Dermis blood vessel endothelial cell (primary cell): ENCODE measurements at regions not wholly inside any gene's neighbourhood (a gene's known extent, or its start where the extent isn't known, plus 50 kb on each side); places are given as distances from the start of the nearest gene placed in this dataset.
"Not testable (repeated sequence)": the region's sequence is repeated elsewhere in the genome, so short reads cannot be mapped to it uniquely, and the experiment has no call there.

ENCODE experiments used
- DNase-seq: peaks from one replicate; pipeline ENCODE4 v3.0.0; 2010

DNA sequence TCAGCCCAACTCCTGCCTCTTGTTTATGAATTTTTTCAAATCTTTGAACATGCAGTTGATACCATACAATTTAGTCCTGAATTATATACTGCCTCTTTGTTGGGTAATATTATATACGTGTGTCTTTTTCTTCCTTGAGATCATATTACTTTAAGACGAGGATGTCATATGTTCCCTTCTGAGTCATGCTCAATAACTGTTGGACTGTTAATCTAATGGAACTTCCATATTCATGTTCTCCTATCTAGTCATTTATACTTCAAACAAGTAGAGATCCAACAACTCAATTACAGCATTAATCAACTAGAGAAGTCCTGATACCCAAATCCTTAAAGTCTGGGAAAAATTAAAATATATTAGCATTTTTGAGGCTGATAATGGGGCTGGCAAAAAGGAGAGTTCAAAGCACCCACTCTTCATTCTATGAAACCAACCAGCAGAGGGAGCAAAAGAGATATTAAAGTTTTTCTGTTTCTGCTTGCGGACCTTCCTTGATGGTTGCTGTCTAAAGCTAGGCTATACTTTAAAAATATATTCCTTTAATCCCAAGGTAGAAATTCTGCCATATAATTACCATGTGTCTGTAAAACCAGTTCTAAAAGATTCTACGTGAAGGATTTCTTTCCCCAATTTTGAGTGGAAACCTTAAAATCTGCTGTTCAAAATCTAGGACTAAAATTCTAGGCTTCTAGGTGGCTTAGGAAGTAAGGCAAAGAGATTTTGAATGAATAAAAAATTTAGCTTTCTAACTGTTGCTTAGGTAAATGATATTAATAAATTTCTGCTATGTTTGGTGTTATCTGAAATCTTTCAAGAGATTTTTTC, 498.9 kb downstream of the BCKDHB start:
- peak; percentile 66 for DNase-seq

DNA sequence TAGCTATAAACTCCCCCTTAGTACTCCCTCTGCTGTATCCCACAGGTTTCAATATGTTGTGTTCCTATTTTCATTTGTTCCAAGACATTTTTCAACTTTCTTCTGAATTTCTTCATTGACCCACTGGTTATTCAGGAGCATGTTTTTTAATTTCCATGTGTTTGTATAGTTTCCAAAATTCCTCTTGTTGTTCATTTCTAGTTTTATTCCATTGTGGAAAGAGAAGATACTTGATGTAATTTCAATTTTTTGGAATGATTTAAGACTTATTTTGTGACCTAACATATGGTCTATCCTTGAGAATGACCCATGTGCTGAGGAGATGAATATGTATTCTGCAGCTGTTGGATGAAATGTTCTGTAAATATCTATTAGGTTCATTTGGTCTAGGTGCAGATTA, 497.2 kb downstream of the BCKDHB start:
- no peak for DNase-seq

GRCh38 chr6:80594461-80594860, 488.0 kb downstream of the BCKDHB start:
- no peak for DNase-seq

GRCh38 chr6:80592436-80592835, 486.0 kb downstream of the BCKDHB start:
- DNase-seq: no peak

GRCh38 chr6:80586242-80586641, 479.8 kb downstream of the BCKDHB start:
- no peak for DNase-seq

DNA sequence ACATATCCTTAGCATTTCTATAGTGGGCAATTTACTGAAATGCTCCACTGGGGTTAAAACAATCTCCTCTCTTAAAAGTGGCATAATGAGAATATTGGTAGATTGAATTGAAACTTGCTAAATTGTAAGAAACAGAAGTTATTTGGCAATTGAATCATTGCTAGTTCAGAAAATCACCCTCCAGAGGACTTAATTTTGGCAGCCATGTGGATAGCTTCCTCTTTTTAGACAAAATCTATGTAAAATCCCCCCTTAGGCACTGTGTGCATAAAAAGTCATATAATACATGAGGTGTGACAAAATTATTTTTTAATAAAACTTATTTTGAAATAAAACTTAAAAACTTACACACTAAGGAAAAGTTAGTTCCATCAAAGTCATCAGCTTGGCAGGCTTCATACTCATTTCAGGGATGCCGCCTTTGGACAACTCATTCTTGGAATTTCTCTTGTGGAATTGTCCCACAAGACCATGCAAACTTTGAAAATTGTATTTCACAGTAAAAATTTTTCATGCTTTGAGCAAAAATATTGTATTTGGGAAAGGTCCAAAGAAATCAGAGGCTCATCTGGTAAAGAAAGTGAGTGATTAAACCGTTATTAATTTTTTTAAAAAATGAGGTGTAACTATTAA, 473.0 kb downstream of the BCKDHB start:
- DNase-seq: no peak

- not testable (repeated sequence) for DNase-seq
These were observed 466.8 kb downstream of the BCKDHB start for GRCh38 chr6:80573320-80573719.

DNA sequence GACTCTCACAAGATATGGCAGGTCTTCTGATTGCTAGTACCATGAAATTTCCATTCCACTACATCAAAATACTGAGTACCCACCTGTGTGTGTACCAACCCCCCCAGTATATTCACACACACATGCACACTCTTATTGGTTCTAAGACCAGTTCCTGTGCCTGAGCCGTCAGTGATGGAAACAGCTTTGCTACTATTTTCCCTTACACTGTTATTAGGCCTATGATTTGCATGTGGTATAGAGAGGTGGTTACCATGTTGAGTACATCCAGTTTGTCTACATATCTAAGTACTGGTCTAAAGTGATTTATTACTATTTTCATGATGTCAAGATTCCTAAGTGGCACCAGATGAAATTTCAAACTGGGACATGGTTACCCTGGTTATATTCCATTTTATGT, 459.9 kb downstream of the BCKDHB start:
- DNase-seq: no peak

DNA sequence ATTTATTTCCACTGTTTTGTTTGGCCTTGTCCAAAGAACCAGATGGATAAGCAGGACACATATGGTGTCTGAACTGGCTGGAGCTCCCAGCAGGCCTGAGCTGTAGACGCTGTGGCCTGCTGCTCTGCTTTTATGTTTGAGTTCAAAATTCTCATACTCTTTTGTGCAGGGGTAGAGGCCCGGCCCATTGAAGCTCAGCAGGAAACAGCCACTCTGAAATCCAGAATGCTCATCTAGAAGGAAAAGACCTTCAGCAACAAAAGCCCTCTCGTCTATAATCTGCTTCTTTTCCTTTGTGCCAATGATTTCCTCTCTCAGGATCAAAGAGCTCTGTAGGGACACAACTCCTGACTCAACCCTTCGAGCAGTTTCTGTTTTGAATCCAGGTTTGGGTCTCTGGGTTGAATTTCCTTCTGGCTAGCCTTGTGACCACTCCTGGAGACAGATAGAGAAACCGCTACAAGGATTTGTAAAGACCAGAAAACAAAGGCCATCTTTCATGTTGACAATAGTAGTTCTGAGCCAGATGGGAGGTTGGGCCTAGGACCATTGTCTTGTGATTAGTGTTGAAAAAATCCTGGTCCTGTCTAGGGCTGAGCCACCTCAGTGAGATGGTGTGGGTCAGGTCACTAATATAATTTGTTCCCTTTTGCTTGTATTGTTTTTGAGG, 446.7 kb downstream of the BCKDHB start:
- no peak for DNase-seq

DNA sequence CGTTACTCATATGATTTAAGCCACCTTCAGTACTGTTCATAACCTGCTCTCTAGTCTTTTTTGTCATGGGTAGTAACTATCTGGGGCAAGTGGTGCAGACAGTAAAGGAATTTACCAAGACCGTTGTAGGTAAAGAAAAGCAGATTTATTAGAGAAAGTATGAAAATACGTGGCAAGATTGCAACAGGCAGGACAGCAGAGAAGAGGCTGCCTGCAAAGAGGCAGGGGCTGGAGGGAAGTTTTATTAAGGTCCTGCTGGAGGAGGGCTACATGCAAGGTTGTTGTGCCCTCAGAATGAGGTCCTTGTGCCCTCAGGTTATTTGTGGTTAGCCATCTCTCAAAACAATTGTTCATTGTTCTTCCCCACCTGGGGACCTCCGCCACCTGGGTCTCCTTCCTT, 444.3 kb downstream of the BCKDHB start:
- DNase-seq: no peak

DNA sequence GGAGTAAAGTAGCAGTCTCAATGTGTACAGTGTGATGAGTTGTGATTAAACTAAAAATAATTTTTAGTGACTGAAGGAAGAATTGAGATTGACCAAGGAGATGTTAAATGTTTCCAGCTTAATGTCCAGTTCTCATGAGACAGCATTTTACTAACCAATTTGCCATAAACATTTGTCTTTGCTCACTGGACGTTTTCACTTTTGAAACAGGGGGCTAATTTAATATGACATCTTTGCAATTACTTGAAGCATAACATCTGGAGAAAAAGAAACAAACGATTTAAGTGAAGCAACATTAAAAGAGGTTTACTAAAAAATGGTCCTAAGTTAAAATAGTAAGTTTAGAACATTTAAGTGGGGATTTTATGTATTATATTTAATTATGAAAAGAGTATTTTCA, 443.8 kb downstream of the BCKDHB start:
- DNase-seq: no peak

DNA sequence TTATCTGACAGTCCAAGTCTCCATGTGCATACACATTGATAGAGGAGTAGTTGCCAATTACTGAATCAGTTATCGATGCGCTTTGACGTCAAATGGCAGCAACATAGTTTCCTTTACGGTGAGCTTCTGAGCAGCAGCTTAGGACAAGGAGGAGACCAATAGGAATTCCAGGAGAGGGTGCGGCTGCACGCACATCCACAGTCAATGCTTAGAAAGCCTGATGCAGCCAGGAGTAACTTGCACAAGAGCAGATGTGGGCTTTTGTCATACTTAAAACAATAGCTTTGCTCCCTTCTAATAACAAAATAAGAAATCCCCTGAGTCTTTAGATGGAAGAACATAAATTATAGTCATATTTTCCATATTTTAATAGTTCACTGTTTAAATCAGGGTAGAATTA, 442.1 kb downstream of the BCKDHB start:
- no peak for DNase-seq

DNA sequence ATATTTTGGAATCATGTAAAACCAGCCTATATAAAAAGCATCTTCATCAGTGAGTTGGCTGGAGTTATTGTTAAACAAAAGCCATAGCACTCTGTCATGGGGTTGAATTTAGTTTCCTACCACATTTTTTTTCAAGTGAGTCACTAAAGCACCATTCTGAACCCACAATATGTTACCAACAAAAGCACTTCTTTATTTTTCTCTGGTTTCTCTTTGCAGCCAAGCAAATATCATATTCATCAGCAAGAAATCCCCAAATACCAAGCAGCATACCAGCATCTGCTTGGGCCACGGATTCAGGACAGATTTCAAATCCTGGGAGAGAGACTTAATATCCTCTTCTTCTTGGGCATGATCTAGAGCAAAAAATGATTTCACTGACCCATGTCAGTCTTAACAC, 441.4 kb downstream of the BCKDHB start:
- no peak for DNase-seq

DNA sequence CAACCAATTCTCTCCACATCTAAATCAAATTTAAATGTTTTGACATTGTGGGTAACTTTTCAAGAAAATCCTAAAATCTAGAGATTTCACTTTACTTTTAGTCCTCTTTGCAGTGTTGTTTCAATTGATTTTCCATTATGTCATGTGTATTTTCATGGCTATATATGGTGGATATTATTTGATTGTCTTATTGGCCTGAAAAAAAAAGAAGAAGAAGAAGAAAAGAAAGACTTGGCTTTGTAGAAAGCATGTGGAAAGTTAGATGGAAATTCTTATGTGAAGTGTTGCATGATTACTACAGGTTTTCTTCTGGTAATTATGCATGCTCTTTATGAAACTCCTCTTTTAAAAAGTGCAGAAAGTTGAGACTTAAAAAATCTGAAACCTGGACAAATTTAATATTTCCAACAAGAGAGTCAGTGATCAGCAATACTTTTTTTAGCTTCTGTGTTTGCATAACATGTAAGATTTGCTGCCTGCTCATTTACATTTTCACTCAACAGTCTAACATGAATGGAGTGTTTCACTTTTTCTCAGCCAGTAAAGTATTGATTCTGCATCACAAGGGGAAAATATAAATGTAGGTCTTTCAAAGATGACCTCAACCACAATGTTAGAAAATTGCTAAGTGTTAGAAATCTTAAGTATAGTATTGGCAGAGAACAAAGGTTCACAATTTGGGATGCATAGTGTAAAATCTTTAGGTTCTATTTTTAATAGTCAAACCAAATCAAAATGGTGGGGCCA, 438.7 kb downstream of the BCKDHB start:
- DNase-seq: no peak

GRCh38 chr6:80544555-80544954, 438.1 kb downstream of the BCKDHB start:
- DNase-seq: no peak

DNA sequence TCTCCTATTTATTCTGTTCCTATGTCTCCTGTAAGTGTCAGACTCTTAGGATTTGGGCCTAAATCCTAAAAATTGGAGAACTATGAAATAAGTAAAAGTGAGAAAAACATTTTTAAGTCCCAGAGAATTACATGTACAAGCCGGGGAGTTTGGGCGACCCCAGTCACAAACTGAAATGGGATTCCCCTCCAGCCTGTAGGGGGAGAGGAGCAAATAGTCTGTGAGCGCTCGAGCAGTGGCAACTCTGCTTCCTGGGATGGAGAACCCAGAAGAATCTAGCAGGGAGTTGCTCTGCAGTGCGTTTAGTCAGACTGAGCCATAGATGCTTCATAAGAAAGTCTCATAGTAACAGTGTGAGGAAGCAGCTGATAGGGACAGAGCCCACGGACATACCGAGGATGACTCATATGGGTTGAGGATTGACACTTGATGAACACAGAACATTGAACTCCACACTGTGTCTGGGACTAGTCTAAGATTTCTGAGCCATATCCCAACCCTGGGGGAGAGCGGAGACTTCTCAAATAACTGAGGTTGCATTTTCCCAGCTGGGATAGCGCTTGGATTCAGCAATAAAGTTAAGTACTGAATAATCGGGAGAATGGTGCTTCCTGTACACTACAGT, 437.2 kb downstream of the BCKDHB start:
- DNase-seq: no peak

GRCh38 chr6:80543151-80543550, 436.7 kb downstream of the BCKDHB start:
- no peak for DNase-seq

- DNase-seq: no peak
These were observed 435.4 kb downstream of the BCKDHB start for GRCh38 chr6:80541886-80542285.

DNA sequence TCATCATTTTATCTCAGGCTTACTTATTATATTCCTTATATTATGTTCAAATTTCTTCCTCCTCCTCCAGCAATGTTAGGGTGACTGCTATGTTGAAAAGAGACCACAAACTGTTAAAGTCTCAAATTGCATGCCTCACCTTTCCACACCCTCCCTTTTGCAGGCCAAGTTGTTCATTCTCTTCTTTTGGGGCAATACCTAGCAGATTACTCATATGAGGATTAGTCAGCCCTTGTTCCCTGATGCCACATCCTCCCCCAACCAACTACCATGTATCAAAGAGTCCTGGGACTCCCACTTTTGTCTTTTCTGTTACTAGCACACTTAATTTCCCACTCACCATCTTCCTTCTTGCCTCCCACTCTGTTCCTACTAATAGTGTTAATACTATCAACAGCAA, 434.7 kb downstream of the BCKDHB start:
- no peak for DNase-seq

- no peak for DNase-seq
These were observed 434.2 kb downstream of the BCKDHB start for GRCh38 chr6:80540700-80541099.

- no peak for DNase-seq
These were observed 430.9 kb downstream of the BCKDHB start for GRCh38 chr6:80537118-80537972.
